Urinary bladder (tissue), 3 donors: ENCODE measurements at regions not wholly inside any gene's neighbourhood (a gene's known extent, or its start where the extent isn't known, plus 50 kb on each side); places are given as distances from the start of the nearest gene placed in this dataset.
A peak's percentile ranks its signal among the peaks of the same experiment; 100 is the strongest.
"Not testable (repeated sequence)": the region's sequence is repeated elsewhere in the genome, so short reads cannot be mapped to it uniquely, and the experiment has no call there.

Source experiments
- DNase-seq: peaks from one replicate; pipeline ENCODE4 v3.0.0-alpha.2; 2015; ENCODE audit errors: extremely low spot score
- H3K27ac ChIP-seq: one replicate; pipeline ENCODE4 v1.5.1; 2013; ENCODE audit warnings: low read depth, mild to moderate bottlenecking, moderate library complexity
- H3K36me3 ChIP-seq: one replicate; pipeline ENCODE4 v1.6.1; 2013; ENCODE audit warnings: mild to moderate bottlenecking, moderate library complexity; ENCODE audit not compliant: insufficient read depth
- H3K4me1 ChIP-seq: one replicate; pipeline ENCODE4 v1.6.1; 2013; ENCODE audit warnings: mild to moderate bottlenecking, moderate library complexity; ENCODE audit not compliant: insufficient read depth
- H3K4me3 ChIP-seq: one replicate; pipeline ENCODE4 v1.5.1; 2013; ENCODE audit warnings: low read depth, low read length
- WGBS: extraction: QIAGEN DNeasy Blood & Tissue Kit; methylation state at CpG from one replicate; pipeline ENCODE4 v1.1.7; 2013; 5-methylcytosine and 5-hydroxymethylcytosine counted together
- donor health status: healthy with polysubstance abuse.
- donor health status: healthy.

DNA sequence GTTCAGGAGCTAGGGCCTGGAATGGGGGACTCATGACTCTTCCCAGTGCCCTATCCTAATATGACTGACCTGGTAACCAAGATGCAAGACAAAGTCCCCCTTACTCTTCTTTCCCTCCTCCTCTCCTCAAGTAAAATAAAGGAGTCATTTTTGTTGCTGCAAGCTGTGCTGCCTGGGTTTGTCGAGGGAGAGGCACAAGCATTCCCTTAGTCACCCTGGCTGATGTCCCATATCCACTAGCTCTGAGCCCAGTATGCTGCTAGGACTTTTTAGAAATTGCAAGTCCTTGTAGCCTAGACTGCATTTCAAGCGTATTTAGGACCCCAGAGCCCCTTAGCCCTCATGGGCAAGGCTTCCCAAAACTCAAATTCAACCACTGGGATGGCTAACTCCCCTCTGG lies 338.5 kb upstream of the SETBP1 start:
- Histone ChIP-seq H3K27ac (no peak overlapping the region), H3K36me3 (no peaks in the 10 kb centered on the region), H3K4me3 (no peak overlapping the region), H3K4me1 (no peaks in the 10 kb centered on the region)
- 77% methylated on average over 2 of the region's 2 CpGs for WGBS
- DNase-seq, result no peak

DNA sequence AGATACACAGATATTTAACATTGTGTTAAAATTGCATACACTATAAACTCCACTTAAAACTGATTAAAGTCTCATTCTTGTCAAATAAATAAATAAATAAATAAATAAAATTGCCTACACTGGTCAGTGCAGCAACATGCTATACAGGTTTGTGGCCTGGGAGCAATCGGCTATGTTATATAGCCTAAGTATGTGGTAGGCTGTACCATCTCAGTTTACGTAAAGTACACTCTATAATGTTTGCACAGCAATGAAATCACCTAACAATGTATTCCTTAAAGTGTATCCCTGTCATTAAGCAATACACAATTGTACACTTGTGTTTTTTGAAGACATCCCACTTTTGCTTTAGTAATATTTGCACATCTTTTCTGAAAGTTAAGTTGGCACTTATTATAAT lies 337.7 kb upstream of the SETBP1 start:
- Histone ChIP-seq H3K4me3 (no peak overlapping the region), H3K27ac (no peak overlapping the region), H3K36me3 (no peaks in the 10 kb centered on the region), H3K4me1 (no peaks in the 10 kb centered on the region)
- no peak for DNase-seq
- 84% methylated on average over 2 of the region's 2 CpGs for WGBS

DNA sequence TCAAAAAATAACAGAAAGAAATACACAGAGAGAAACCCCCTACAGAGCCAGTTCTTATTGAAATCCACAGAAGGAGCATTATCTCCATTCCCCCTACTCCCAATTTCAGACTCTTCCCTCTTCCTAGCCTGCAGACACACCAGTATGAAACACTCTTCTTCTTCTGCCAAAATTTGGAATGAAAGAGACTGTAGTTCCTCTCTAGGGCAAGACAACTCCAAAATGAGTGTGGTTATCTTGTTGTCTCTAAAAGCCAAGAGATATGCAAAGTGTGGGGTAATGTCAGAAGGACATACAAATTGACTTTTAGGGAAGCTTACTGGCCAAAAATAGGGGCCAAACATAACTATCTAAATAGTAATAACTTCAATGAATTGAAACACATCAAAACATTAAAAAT lies 337.1 kb upstream of the SETBP1 start:
- H3K4me3 ChIP-seq, result no peak overlapping the region
- no peak for DNase-seq
- no peaks in the 10 kb centered on the region for H3K36me3 ChIP-seq
- H3K27ac ChIP-seq, result no peak overlapping the region
- H3K4me1 ChIP-seq, result no peaks in the 10 kb centered on the region

GRCh38 chr18:44356566-44357157 lies 324.0 kb upstream of the SETBP1 start:
- no peak for DNase-seq
- Histone ChIP-seq H3K36me3 (no peaks in the 10 kb centered on the region), H3K27ac (no peak overlapping the region), H3K4me3 (no peak overlapping the region), H3K4me1 (no peaks in the 10 kb centered on the region)
- 61% methylated on average over 5 of the region's 5 CpGs for WGBS

GRCh38 chr18:44358402-44358801 lies 322.3 kb upstream of the SETBP1 start:
- H3K36me3 ChIP-seq, result no peaks in the 10 kb centered on the region
- no peak for DNase-seq
- WGBS, result 84% methylated on average over 2 of the region's 2 CpGs
- H3K4me1 ChIP-seq, result no peaks in the 10 kb centered on the region
- no peak overlapping the region for H3K4me3 ChIP-seq
- no peak overlapping the region for H3K27ac ChIP-seq

DNA sequence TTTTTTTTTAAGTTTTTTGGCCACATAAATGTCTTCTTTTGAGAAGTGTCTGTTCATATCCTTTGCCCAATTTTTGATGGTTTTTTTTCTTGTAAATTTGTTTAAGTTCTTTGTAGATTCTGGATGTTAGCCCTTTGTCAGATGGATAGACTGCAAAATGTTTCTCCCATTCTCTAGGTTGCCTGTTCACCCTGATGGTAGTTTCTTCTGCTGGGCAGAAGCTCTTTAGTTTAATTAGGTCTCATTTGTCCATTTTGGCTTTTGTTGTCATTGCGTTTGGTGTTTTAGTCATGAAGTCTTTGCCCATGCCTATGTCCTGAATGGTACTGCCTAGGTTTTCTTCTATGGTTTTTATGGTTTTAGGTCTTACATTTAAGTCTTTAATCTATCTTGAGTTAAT lies 320.9 kb upstream of the SETBP1 start:
- H3K27ac ChIP-seq, H3K36me3 ChIP-seq, H3K4me3 ChIP-seq, DNase-seq, H3K4me1 ChIP-seq: not testable (repeated sequence)
- 97% methylated on average over 1 of the region's 1 CpG for WGBS

- not testable (repeated sequence) for H3K27ac ChIP-seq, DNase-seq, H3K4me3 ChIP-seq, H3K4me1 ChIP-seq, H3K36me3 ChIP-seq
- WGBS, result 97% methylated on average over 1 of the region's 1 CpG
Measured at GRCh38 chr18:44362213-44362612, 318.5 kb upstream of the SETBP1 start.

DNA sequence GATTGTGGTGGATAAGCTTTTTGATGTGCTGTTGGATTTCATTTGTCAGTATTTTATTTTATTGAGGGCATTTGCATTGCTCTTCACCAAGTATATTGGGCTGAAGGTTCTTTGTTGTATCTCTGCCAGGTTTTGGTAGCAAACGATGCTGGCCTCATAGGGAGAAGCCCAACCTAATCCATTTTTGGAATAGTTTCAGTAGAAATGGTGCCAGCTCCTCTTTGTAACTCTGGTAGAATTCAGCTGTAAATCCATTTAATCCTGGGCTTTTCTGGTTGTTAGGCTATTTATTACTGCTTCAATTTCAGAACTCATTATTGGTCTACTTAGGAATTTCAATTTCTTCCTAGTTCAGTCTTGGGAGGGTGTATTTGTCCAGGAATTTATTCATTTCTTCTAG lies 309.8 kb upstream of the SETBP1 start:
- WGBS, result 40% methylated on average over 1 of the region's 1 CpG
- Histone ChIP-seq H3K27ac (no peak overlapping the region), H3K4me1 (no peaks in the 10 kb centered on the region), H3K36me3 (no peaks in the 10 kb centered on the region), H3K4me3 (no peak overlapping the region)
- no peak for DNase-seq

DNA sequence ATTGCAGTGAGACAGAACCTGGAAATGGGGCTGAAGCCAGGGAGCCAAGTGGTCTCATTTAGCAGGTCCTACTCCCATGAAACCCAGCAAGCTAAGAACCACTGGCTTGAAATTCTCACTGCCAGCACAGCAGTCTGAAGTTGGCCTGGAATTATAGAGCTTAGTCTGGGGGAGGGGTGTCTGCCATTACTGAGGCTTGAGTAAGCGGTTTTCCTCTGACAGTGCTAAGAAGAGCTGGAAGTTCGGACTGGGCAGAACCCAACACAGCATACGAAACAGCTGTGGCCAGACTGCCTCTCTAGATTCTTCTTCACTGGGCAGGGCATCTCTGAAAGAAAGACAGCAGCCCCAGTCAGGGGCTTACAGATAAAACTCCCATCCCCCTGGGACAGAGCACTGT lies 305.7 kb upstream of the SETBP1 start:
- no peak overlapping the region for H3K4me3 ChIP-seq
- H3K36me3 ChIP-seq, result no peaks in the 10 kb centered on the region
- WGBS, result 66% methylated on average over 3 of the region's 3 CpGs
- DNase-seq, result no peak
- no peak overlapping the region for H3K27ac ChIP-seq
- no peaks in the 10 kb centered on the region for H3K4me1 ChIP-seq

DNA sequence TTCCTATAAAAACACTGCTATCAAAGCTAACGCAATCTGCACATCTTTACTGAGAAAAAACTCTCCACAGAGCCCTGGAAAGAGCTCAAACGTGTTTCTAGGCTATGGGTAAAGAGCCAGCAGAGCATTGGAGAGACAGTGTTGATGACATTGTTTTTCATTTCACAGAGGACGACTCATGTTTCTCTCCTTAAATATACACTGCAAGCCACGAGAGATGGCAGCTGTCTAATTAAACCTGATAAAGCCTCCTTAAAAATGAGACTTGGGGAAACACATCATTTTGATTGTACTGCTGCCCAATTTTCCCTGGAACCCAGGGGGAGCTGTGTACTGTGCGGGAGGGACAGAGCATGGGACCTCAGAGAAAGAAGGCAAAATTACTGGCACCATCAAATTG lies 294.3 kb upstream of the SETBP1 start:
- 28% methylated on average over 5 of the region's 5 CpGs for WGBS

DNA sequence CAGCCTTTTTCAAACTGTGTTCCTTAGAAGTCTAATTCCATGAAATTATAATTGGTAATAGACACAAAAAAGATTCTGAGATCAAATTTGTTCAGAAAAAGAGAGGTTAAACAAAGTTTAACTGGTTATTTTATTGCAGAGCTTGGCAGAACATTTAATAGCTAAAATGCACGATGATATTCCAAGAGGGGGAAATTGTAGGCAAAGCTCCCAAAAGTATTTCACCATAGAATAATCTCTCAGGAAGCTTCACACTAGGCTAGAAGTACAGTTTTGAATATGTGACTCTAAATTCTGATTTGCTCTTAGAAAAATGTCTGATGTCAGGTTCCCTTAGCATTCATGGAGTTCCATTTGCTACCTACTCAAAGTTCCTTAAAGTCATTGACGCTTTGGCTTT lies 292.4 kb upstream of the SETBP1 start:
- 50% methylated on average over 2 of the region's 2 CpGs for WGBS
- Histone ChIP-seq H3K4me3 (no peak overlapping the region), H3K36me3 (no peaks in the 10 kb centered on the region), H3K4me1 (no peaks in the 10 kb centered on the region), H3K27ac (no peak overlapping the region)
- DNase-seq, result peak; percentile 67

More for the DNA sequence above, 294.3 kb upstream of the SETBP1 start:
- no peak overlapping the region for H3K27ac ChIP-seq
- no peak overlapping the region for H3K4me3 ChIP-seq
- H3K4me1 ChIP-seq, result no peaks in the 10 kb centered on the region
- H3K36me3 ChIP-seq, result no peaks in the 10 kb centered on the region
- DNase-seq, result peak; percentile 47

GRCh38 chr18:44392933-44393332 lies 287.8 kb upstream of the SETBP1 start:
- Histone ChIP-seq H3K27ac (no peak overlapping the region), H3K4me3 (no peak overlapping the region), H3K36me3 (no peaks in the 10 kb centered on the region), H3K4me1 (no peaks in the 10 kb centered on the region)
- no peak for DNase-seq

GRCh38 chr18:44393406-44393805 lies 287.3 kb upstream of the SETBP1 start:
- Histone ChIP-seq H3K4me3 (no peak overlapping the region), H3K27ac (no peak overlapping the region), H3K36me3 (no peaks in the 10 kb centered on the region), H3K4me1 (no peaks in the 10 kb centered on the region)
- DNase-seq, result peak; percentile 21
- 88% methylated on average over 2 of the region's 2 CpGs for WGBS

- Histone ChIP-seq H3K4me3 (no peak overlapping the region), H3K36me3 (no peaks in the 10 kb centered on the region), H3K4me1 (no peaks in the 10 kb centered on the region), H3K27ac (no peak overlapping the region)
- no peak for DNase-seq
Measured at GRCh38 chr18:44396550-44396949, 284.1 kb upstream of the SETBP1 start.

- Histone ChIP-seq H3K4me1 (no peaks in the 10 kb centered on the region), H3K4me3 (no peak overlapping the region), H3K27ac (no peak overlapping the region), H3K36me3 (no peaks in the 10 kb centered on the region)
- no peak for DNase-seq
Measured at GRCh38 chr18:44409071-44409470, 271.6 kb upstream of the SETBP1 start.
